Astrocyte of the cerebellum (primary cell): ENCODE measurements at regions not wholly inside any gene's neighbourhood (a gene's known extent, or its start where the extent isn't known, plus 50 kb on each side); places are given as distances from the start of the nearest gene placed in this dataset.
A peak's percentile ranks its signal among the peaks of the same experiment; 100 is the strongest.

Experiments
- DNase-seq: peaks from one replicate; pipeline ENCODE4 v3.0.0-alpha.2; 2011; ENCODE audit warnings: low read depth
- H3K4me3 ChIP-seq: 2 replicates; pipeline ENCODE4 v1.5.1; 2011; ENCODE audit warnings: mild to moderate bottlenecking, low read depth, low read length, moderate library complexity
- CTCF ChIP-seq: IDR thresholded peaks from 2 replicates; pipeline ENCODE4 v1.5.1; 2012; ENCODE audit warnings: low read length, low read depth, moderate library complexity, mild to moderate bottlenecking; ENCODE audit errors: missing control alignments
- in situ Hi-C: cut with HindIII; loops from 2 replicates; pipeline ENCODE4 v1.10.0; 2017; ENCODE audit warnings: low sequenced_read_pairs

- in situ Hi-C loops = no loop called here
- TF ChIP-seq CTCF = peak; percentile 77
- peak; percentile 34 for DNase-seq
- H3K4me3 ChIP-seq = no peak overlapping the region
These were observed 213.1 kb downstream of the INSC start for GRCh38 chr11:15327786-15328231.

- no peak overlapping the region for H3K4me3 ChIP-seq
- TF ChIP-seq CTCF = no peak
- in situ Hi-C loops = no loop called here
- DNase-seq = no peak
These were observed 218.7 kb downstream of the INSC start for GRCh38 chr11:15333407-15333806.

- TF ChIP-seq CTCF = no peak
- DNase-seq = no peak
- no peak overlapping the region for H3K4me3 ChIP-seq
- in situ Hi-C loops = no loop called here
These were observed 220.0 kb downstream of the INSC start for GRCh38 chr11:15334766-15335165.

- in situ Hi-C loops = no loop called here
- TF ChIP-seq CTCF = no peak
- no peak overlapping the region for H3K4me3 ChIP-seq
- DNase-seq = no peak
These were observed 221.3 kb downstream of the INSC start for GRCh38 chr11:15336021-15336420.

GRCh38 chr11:15339302-15339701 is 224.6 kb downstream of the INSC start:
- H3K4me3 ChIP-seq = no peak overlapping the region
- TF ChIP-seq CTCF = no peak
- no peak for DNase-seq
- in situ Hi-C loops = no loop called here

GRCh38 chr11:15341587-15341986 is 226.9 kb downstream of the INSC start:
- H3K4me3 ChIP-seq = no peak overlapping the region
- no peak for TF ChIP-seq CTCF
- DNase-seq = no peak
- in situ Hi-C loops = no loop called here

GRCh38 chr11:15342163-15342562 is 227.4 kb downstream of the INSC start:
- H3K4me3 ChIP-seq = no peak overlapping the region
- DNase-seq = no peak
- no peak for TF ChIP-seq CTCF
- in situ Hi-C loops = no loop called here
